ENCODE measurements at regions not wholly inside any gene's neighbourhood (a gene's known extent, or its start where the extent isn't known, plus 50 kb on each side); places are given as distances from the start of the nearest gene placed in this dataset.

DNA sequence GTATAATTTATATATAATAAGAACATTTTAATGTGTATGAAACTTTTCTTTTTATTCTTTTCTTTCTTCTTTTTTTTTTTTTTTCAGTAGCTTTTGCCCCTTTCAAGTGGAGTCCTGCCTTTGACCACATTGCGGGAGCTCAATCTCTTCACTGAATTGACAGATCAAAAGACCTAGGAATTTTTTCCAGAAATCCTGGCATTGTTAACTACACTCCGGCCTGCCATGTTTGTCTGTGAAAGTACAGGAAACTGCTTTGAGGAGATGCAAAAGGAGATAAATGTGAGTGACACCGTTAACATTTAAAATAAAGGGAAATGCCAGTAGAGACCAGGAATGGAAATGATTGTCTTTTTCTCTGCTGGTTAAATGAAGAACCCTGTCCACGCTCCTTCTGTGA is 159.3 kb upstream of the VCX3A start:
- WGBS, 4 donors, result 50 to 61% (median 53%) methylated on average over 4 of the region's 4 CpGs
- Histone ChIP-seq H3K4me1 (replicated peaks in 1 of 2) (no peaks in the 10 kb centered on the region), H3K36me3 (replicated peaks in 1 of 2) (no peaks in the 10 kb centered on the region), H3K4me3 (no peak overlapping the region), H3K9me3 (replicated peaks in 1 of 3) (no peaks in the 10 kb centered on the region), H3K27me3 (no peaks in the 10 kb centered on the region), H3K27ac (no peak overlapping the region)
- TF ChIP-seq POLR2A (IDR thresholded peaks at IDR 0.05) (no peak), CTCF (IDR thresholded peaks at IDR 0.05) (no peak)
- intact Hi-C loops (cut with DNase I), result no loop called here
- DNase-seq, result no peak

DNA sequence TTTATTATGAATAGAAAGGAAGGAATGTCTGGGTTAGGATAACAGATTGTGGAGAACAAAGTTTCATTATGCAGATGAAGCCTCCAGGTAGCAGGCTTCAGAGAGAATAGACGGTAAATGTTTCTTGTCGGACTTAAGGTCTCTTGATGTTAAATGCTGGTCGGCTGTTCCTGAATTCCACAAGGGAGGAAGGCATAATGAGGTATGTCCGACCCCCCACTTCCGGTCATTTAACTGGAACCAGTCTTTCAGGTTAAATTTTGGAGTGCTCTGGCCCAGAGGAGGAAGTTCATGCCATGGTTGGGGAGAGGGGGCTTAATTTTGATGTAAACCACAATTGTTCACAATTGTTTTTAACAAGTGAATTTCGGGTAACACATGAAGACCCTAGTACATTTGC is 158.1 kb upstream of the VCX3A start:
- no peaks in the 10 kb centered on the region for H3K4me1 ChIP-seq (replicated peaks in 1 of 2)

DNA sequence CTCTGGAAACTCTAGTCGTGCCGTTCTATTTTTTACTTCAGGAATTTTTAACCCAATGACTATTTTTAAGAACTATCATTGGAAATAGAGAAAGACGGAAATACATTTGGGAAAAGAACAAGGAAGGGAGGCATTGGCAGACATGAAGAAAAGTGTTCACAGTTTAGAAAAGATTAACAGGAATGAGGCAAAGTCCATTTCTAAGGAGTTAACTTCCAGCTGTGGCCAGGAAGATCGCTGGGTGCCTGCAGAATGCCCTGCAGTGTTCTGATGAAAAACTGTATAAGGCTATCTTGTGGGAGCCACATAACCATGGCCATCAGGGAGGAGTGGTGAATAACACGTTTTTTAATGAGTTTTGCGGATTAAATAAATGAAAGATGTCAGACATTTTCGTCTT is 150.6 kb upstream of the VCX3A start:
- H3K4me1 ChIP-seq (replicated peaks in 1 of 2), result no peaks in the 10 kb centered on the region
- H3K36me3 ChIP-seq (replicated peaks in 1 of 2), result no peaks in the 10 kb centered on the region
- no peaks in the 10 kb centered on the region for H3K9me3 ChIP-seq (replicated peaks in 1 of 3)
- no peak overlapping the region for H3K4me3 ChIP-seq
- no peak for DNase-seq
- H3K27ac ChIP-seq, result no peak overlapping the region
- no peaks in the 10 kb centered on the region for H3K27me3 ChIP-seq
- intact Hi-C loops (cut with DNase I), result no loop called here
- TF ChIP-seq POLR2A (IDR thresholded peaks at IDR 0.05), result no peak
- TF ChIP-seq CTCF (IDR thresholded peaks at IDR 0.05), result no peak
- WGBS, 4 donors, result 58 to 64% (median 62%) methylated on average over 7 of the region's 7 CpGs

More for the DNA sequence above, 158.1 kb upstream of the VCX3A start:
- 57 to 65% (median 61%) methylated on average over 6 of the region's 6 CpGs for WGBS, 4 donors
- H3K4me3 ChIP-seq, result no peak overlapping the region
- H3K36me3 ChIP-seq (replicated peaks in 1 of 2), result no peaks in the 10 kb centered on the region
- no peak overlapping the region for H3K27ac ChIP-seq
- no peak for TF ChIP-seq POLR2A (IDR thresholded peaks at IDR 0.05)
- no peak for TF ChIP-seq CTCF (IDR thresholded peaks at IDR 0.05)
- H3K9me3 ChIP-seq (replicated peaks in 1 of 3), result no peaks in the 10 kb centered on the region
- no peak for DNase-seq
- intact Hi-C loops (cut with DNase I), result no loop called here
- no peaks in the 10 kb centered on the region for H3K27me3 ChIP-seq

GRCh38 chrX:6683353-6683752 is 148.4 kb upstream of the VCX3A start:
- WGBS, 4 donors, result 83 to 92% (median 88%) methylated on average over 7 of the region's 7 CpGs
- H3K27me3 ChIP-seq, result no peaks in the 10 kb centered on the region
- H3K4me1 ChIP-seq (replicated peaks in 1 of 2), result no peaks in the 10 kb centered on the region
- no peaks in the 10 kb centered on the region for H3K9me3 ChIP-seq (replicated peaks in 1 of 3)
- intact Hi-C loops (cut with DNase I), result no loop called here
- H3K4me3 ChIP-seq, result no peak overlapping the region
- DNase-seq, result no peak
- H3K27ac ChIP-seq, result no peak overlapping the region
- no peaks in the 10 kb centered on the region for H3K36me3 ChIP-seq (replicated peaks in 1 of 2)
- TF ChIP-seq CTCF (IDR thresholded peaks at IDR 0.05) (no peak), POLR2A (IDR thresholded peaks at IDR 0.05) (no peak)

All from adrenal gland (tissue), 9 donors.